ENCODE measurements at regions not wholly inside any gene's neighbourhood (a gene's known extent, or its start where the extent isn't known, plus 50 kb on each side); places are given as distances from the start of the nearest gene placed in this dataset.
"Not testable (repeated sequence)": the region's sequence is repeated elsewhere in the genome, so short reads cannot be mapped to it uniquely, and the experiment has no call there.

GRCh38 chr6:4259391-4259790, 124.0 kb upstream of the ECI2 start:
- Histone ChIP-seq H3K4me3 (ENCODE audit: low read depth, low read length) (no peak overlapping the region), H3K27me3 (ENCODE audit: insufficient read depth, low read depth, severe bottlenecking) (peaks cover 22% of the 10 kb centered on the region), H3K27ac (no peak overlapping the region), H3K36me3 (no peaks in the 10 kb centered on the region), H3K9me3 (ENCODE audit: severe bottlenecking) (no peaks in the 10 kb centered on the region)
- no peak for TF ChIP-seq CTCF (IDR thresholded peaks at IDR 0.05; ENCODE audit: low read depth, low read length)
- DNase-seq: no peak

- Histone ChIP-seq H3K36me3 (no peaks in the 10 kb centered on the region), H3K27ac (no peak overlapping the region), H3K4me3 (ENCODE audit: low read depth, low read length) (no peak overlapping the region), H3K9me3 (ENCODE audit: severe bottlenecking) (no peaks in the 10 kb centered on the region), H3K27me3 (ENCODE audit: insufficient read depth, low read depth, severe bottlenecking) (peaks cover 23% of the 10 kb centered on the region)
- TF ChIP-seq CTCF (IDR thresholded peaks at IDR 0.05; ENCODE audit: low read depth, low read length): no peak
- no peak for DNase-seq
Measured at GRCh38 chr6:4258733-4259132, 123.4 kb upstream of the ECI2 start.

- Histone ChIP-seq H3K36me3 (no peaks in the 10 kb centered on the region), H3K4me3 (ENCODE audit: low read depth, low read length) (no peak overlapping the region), H3K27ac (no peak overlapping the region), H3K9me3 (ENCODE audit: severe bottlenecking) (peaks cover 3% of the 10 kb centered on the region), H3K27me3 (ENCODE audit: insufficient read depth, low read depth, severe bottlenecking) (peaks cover 25% of the 10 kb centered on the region)
- TF ChIP-seq CTCF (IDR thresholded peaks at IDR 0.05; ENCODE audit: low read depth, low read length): no peak
- DNase-seq: no peak
Measured at GRCh38 chr6:4256969-4257368, 121.6 kb upstream of the ECI2 start.

- DNase-seq: no peak
- Histone ChIP-seq H3K36me3 (no peaks in the 10 kb centered on the region), H3K4me3 (ENCODE audit: low read depth, low read length) (no peak overlapping the region), H3K27me3 (ENCODE audit: insufficient read depth, low read depth, severe bottlenecking) (peaks cover 30% of the 10 kb centered on the region), H3K9me3 (ENCODE audit: severe bottlenecking) (peaks cover 3% of the 10 kb centered on the region), H3K27ac (no peak overlapping the region)
- TF ChIP-seq CTCF (IDR thresholded peaks at IDR 0.05; ENCODE audit: low read depth, low read length): no peak
Measured at GRCh38 chr6:4253604-4254231, 118.3 kb upstream of the ECI2 start.

- H3K4me3 ChIP-seq (ENCODE audit: low read depth, low read length); H3K36me3 ChIP-seq; H3K27ac ChIP-seq; DNase-seq; H3K9me3 ChIP-seq (ENCODE audit: severe bottlenecking): not testable (repeated sequence)
- peaks cover 30% of the 10 kb centered on the region for H3K27me3 ChIP-seq (ENCODE audit: insufficient read depth, low read depth, severe bottlenecking)
Measured at GRCh38 chr6:4252445-4252844, 117.1 kb upstream of the ECI2 start.

- no peak overlapping the region for H3K4me3 ChIP-seq (ENCODE audit: low read depth, low read length)
- peaks cover 19% of the 10 kb centered on the region for H3K27me3 ChIP-seq (ENCODE audit: insufficient read depth, low read depth, severe bottlenecking)
- H3K36me3 ChIP-seq: no peaks in the 10 kb centered on the region
- no peak for DNase-seq
- H3K9me3 ChIP-seq (ENCODE audit: severe bottlenecking): peaks cover 3% of the 10 kb centered on the region
- TF ChIP-seq CTCF (IDR thresholded peaks at IDR 0.05; ENCODE audit: low read depth, low read length): no peak
- no peak overlapping the region for H3K27ac ChIP-seq
Measured at GRCh38 chr6:4250645-4251044, 115.3 kb upstream of the ECI2 start.

- not testable (repeated sequence) for H3K36me3 ChIP-seq; DNase-seq; H3K4me3 ChIP-seq (ENCODE audit: low read depth, low read length); H3K27me3 ChIP-seq (ENCODE audit: insufficient read depth, low read depth, severe bottlenecking); H3K27ac ChIP-seq
- H3K9me3 ChIP-seq (ENCODE audit: severe bottlenecking): peaks cover 16% of the 10 kb centered on the region
Measured at GRCh38 chr6:4243832-4244231, 108.5 kb upstream of the ECI2 start.

All from WERI-Rb-1 (cell line).